NCI-H1105 treated with DMSO at 0.1 percent for 48 hours (cell line): ENCODE measurements at regions not wholly inside any gene's neighbourhood (a gene's known extent, or its start where the extent isn't known, plus 50 kb on each side); places are given as distances from the start of the nearest gene placed in this dataset.

ENCODE experiments used
- DNase-seq: peaks from one replicate; lab custom pipeline; 2025; lab: John Stamatoyannopoulos, UW

DNA sequence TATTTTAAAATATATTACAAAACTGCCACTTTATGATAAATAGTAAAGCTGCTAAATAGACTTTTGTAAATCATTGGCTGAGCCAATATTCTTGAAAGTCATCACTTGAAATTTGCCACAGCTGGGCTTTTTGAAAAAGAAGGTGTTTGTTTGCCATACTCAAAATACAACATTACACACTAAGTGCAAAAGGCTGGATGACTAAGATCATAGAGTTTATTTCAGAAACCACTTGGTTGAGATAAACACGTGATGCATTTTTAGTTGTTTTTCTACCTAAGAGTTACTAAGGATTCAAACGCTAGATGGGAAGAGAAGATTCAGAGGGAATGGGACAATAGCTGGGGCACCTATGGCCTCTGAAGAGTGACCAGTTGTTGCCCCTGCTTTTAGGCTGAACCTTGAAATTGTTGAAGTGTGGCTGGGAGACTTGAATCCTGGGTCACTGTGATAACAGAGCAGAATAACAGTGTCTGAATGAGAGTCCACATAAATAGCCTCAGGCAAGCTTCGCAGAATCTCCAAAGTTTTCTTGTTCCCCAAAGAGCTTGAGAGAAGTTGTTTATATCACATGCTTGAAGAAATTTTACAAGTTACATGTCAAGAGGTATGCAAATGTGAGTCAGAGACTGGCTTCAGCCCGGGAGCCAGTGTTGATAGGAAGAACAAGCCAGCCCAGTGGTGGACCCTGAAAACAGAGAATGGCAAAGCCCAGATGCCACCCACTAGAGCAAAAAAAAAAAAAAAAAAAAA lies 409.8 kb downstream of the GPD2 start:
- no peak for DNase-seq

- DNase-seq: no peak
Measured at GRCh38 chr2:156852210-156852609, 405.3 kb upstream of the GALNT5 start.

GRCh38 chr2:156852681-156853080 lies 404.8 kb upstream of the GALNT5 start:
- no peak for DNase-seq

GRCh38 chr2:156864325-156864724 lies 393.2 kb upstream of the GALNT5 start:
- DNase-seq: no peak

GRCh38 chr2:156864753-156865152 lies 392.8 kb upstream of the GALNT5 start:
- no peak for DNase-seq

DNA sequence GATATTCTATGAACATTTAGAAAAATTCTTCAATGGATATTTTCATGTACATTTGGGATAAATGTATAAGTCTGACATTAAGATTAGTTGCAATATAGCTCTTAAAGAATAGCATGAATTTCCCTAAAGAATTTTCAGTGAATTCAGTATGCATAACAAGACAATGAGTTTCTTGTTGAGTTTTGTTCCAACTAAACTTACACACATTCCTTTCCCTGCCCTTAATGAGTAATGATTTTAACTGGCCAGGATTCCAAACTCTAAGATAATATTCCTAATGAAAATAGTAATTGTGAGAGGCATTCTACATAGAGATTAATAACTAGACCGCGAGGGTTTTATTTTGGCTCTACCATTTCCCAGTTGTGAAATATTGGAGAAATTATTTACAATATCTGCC lies 390.3 kb upstream of the GALNT5 start:
- no peak for DNase-seq

- no peak for DNase-seq
Measured at GRCh38 chr2:156874707-156875106, 382.8 kb upstream of the GALNT5 start.

- DNase-seq: no peak
Measured at GRCh38 chr2:156883804-156884203, 373.7 kb upstream of the GALNT5 start.

DNA sequence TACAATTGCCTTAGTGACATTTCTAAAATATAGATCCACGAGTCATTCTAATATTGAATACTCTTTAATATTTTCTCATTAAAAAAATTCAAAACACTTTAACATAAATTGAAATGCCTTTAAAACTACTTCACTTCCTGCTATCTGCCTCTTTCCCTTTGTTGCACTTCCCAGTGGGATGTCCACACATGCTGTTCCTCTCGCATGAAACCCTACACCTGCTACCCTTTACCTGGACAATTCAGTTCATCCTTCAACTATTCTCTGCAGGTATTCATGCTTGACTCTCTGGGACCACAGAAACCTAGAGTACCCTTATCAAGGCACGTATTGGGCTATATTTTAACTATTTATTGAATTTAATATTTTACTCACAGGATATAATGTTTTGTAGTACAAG lies 373.3 kb upstream of the GALNT5 start:
- DNase-seq: no peak

GRCh38 chr2:156890529-156891148 lies 366.9 kb upstream of the GALNT5 start:
- peak; percentile 37 for DNase-seq

DNA sequence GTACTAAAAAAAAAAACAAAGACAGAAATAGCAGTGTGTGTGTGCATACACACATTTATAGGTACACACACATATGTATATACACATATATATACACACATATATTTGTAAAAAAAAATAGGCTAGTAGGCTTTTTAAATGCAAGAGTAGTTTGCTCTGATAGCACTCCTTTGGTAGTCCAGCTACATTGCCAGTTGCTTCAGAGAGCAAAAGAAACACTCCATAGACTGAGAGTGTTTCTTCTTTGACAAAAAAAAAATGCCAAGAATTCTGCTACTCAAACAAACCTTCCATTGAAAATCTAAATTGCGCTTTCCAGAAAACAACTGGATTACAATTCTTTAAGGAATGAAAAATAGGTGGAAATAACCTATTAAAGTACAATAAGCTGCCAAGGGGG lies 365.9 kb upstream of the GALNT5 start:
- DNase-seq: no peak

DNA sequence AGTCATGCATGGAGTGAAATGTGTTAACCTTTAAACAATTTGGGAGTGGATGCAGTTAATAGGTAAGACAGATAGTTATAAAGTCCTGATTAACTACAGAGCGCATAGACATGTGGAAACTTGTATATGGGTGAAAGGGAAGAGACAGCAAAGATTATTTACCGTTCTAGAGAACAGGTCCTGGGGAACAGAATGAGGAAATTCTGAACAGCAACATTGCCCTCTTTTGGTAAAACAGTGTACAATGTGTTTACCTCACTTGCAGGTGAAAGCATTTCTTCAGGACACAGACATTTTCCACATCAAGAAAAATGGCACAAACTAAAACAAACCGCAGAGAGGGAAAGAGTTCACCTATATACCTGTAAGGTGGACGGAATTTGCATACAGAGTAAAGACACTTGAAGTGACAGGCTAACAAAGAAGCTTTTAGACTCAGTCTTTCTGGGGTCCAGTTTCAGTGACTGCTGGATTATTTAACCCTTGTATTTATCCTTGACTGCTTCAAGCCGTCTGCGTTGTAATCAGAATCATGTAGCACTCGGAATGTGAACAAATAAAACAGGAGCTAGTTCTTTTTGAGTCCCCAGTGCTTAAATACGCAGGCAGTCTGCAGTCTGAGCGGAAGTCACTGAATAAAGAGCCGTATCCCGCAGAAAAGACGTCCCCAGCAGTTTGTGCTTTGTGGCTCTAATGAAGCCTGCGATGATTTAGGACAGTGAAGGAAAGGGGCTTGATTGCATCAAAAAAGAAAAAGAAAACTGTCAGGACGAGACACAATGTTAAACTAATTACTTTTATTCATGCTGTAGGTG lies 364.8 kb upstream of the GALNT5 start:
- peak; percentile 82 for DNase-seq

- DNase-seq: no peak
Measured at GRCh38 chr2:156896294-156896693, 361.2 kb upstream of the GALNT5 start.

GRCh38 chr2:156897548-156897947 lies 360.0 kb upstream of the GALNT5 start:
- DNase-seq: no peak

- DNase-seq: no peak
Measured at GRCh38 chr2:156901373-156902031, 356.0 kb upstream of the GALNT5 start.

DNA sequence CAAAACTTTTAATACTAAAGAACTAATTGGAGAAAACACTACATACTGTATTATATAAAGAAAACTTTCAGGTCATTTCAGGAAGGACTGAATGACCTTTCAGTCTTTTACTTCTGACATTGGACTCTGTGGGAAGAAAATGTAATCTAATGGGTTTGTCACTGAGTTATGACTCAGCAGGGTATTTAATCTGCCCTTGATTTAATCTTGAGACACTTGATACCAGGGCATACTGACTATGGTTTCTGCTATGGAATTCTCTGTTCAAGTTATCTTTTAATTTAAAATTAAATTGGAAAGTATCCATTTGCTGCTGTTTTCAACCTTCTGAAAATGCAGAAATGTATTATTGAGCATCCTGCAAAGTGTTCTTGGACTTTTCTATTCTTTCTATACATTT lies 354.2 kb upstream of the GALNT5 start:
- DNase-seq: no peak

- DNase-seq: no peak
Measured at GRCh38 chr2:156907806-156908205, 349.7 kb upstream of the GALNT5 start.

DNA sequence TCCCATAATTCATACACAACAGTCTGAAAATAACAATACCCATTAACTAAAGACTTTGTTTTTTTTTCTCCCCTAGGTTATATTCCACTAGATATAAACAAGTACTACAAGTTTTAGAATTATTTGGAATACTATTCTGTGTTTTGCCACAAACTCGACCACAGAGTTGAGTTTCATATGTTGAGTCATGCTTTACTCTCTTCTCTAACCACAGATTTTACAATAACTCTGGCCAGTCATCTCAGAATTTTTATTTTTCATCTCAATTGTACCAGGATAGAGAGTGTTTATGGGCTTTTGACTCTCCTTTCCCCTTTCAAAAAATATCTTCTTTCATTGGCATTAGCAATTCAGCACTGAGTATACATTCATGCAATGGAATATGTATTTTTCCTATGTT lies 348.7 kb upstream of the GALNT5 start:
- DNase-seq: no peak

GRCh38 chr2:156909983-156910382 lies 347.5 kb upstream of the GALNT5 start:
- DNase-seq: no peak

- DNase-seq: no peak
Measured at GRCh38 chr2:156915332-156915731, 342.2 kb upstream of the GALNT5 start.

- no peak for DNase-seq
Measured at GRCh38 chr2:156918410-156918809, 339.1 kb upstream of the GALNT5 start.

GRCh38 chr2:156930423-156930822 lies 327.1 kb upstream of the GALNT5 start:
- no peak for DNase-seq
